Central memory CD4-positive, alpha-beta T cell (primary cell): ENCODE measurements at regions not wholly inside any gene's neighbourhood (a gene's known extent, or its start where the extent isn't known, plus 50 kb on each side); places are given as distances from the start of the nearest gene placed in this dataset.
"Not testable (repeated sequence)": the region's sequence is repeated elsewhere in the genome, so short reads cannot be mapped to it uniquely, and the experiment has no call there.

Experiments used
- DNase-seq: peaks from one replicate; pipeline ENCODE4 v3.0.0; 2022

GRCh38 chr11:69572861-69573260 is 68.1 kb upstream of the CCND1 start:
- DNase-seq = no peak

GRCh38 chr11:69573761-69574607 is 67.0 kb upstream of the CCND1 start:
- DNase-seq = no peak

GRCh38 chr11:69574608-69575255 is 66.2 kb upstream of the CCND1 start:
- DNase-seq = no peak

- no peak for DNase-seq
These were observed 65.5 kb upstream of the CCND1 start for GRCh38 chr11:69575296-69576068.

GRCh38 chr11:69576069-69576782 is 64.7 kb upstream of the CCND1 start:
- no peak for DNase-seq

- no peak for DNase-seq
These were observed 62.8 kb upstream of the CCND1 start for GRCh38 chr11:69578167-69578566.

GRCh38 chr11:69580529-69580928 is 60.4 kb upstream of the CCND1 start:
- DNase-seq = no peak

- no peak for DNase-seq
These were observed 58.0 kb upstream of the CCND1 start for GRCh38 chr11:69582756-69583467.

GRCh38 chr11:69584160-69584559 is 56.8 kb upstream of the CCND1 start:
- DNase-seq = no peak

- no peak for DNase-seq
These were observed 55.6 kb upstream of the CCND1 start for GRCh38 chr11:69585385-69585784.

- DNase-seq = no peak
These were observed 53.4 kb upstream of the CCND1 start for GRCh38 chr11:69587454-69588090.

- DNase-seq = no peak
These were observed 52.7 kb upstream of the CCND1 start for GRCh38 chr11:69588270-69588669.

GRCh38 chr11:69590088-69590487 is 50.9 kb upstream of the CCND1 start:
- not testable (repeated sequence) for DNase-seq
